ENCODE measurements at regions not wholly inside any gene's neighbourhood (a gene's known extent, or its start where the extent isn't known, plus 50 kb on each side); places are given as distances from the start of the nearest gene placed in this dataset.

DNA sequence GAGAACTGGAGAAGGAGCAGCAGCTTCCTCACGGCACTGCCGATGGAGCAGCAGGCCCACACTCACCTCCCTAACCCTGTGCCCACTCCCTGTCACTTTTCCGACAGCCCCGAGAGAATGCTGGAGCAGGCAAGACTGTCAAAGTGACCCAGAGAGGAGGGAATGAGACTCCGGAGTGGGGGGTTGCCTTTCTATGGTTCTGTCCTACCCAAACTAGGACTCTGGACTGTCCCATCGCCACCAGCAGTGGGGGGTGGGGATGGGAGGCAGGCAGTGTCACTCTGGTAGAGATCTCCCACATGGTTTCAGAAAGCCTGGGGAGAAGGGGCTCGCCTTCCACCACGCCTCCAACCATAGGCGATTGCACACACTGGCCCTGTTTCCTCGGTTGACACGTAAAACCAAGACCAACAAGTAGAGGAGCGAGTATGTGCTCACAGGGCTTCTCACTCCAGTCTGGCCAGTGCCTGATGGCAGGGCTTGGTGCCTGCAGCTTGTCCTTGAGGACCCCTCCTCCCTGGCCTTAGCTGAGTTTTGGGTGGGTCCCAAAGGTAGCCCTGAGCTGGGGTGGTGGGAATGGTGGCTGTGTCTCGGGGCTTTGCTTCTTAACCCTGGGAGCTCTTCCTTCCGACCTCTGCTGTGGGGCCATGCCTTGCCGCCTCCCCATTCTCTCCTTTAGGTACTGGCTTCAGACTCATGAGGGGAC is 148.5 kb downstream of the PTPN20 start:
- H3K9me3 ChIP-seq (ENCODE audit: insufficient read depth, low read length) = no peaks in the 10 kb centered on the region
- DNase-seq (ENCODE audit: low read depth, low spot score) = no peak
- H3K4me3 ChIP-seq (ENCODE audit: insufficient read length, low read depth) = no peak overlapping the region
- no peak overlapping the region for H3K9ac ChIP-seq (ENCODE audit: insufficient read length, low read depth)
- no peaks in the 10 kb centered on the region for H3K36me3 ChIP-seq (ENCODE audit: insufficient read depth, insufficient read length, low read length)
- TF ChIP-seq YY1 (IDR thresholded peaks at IDR 0.05; ENCODE audit: insufficient read depth, insufficient read length) = no peak
- no peak for TF ChIP-seq SUZ12 (IDR thresholded peaks at IDR 0.05; ENCODE audit: extremely low read depth, insufficient read depth, insufficient read length)
- TF ChIP-seq ZNF274 (IDR thresholded peaks at IDR 0.05; ENCODE audit: low read depth, low read length) = no peak
- H3K27me3 ChIP-seq (ENCODE audit: insufficient read depth, insufficient read length) = no peaks in the 10 kb centered on the region
- no peaks in the 10 kb centered on the region for H3K4me1 ChIP-seq (ENCODE audit: insufficient read depth, insufficient read length)

DNA sequence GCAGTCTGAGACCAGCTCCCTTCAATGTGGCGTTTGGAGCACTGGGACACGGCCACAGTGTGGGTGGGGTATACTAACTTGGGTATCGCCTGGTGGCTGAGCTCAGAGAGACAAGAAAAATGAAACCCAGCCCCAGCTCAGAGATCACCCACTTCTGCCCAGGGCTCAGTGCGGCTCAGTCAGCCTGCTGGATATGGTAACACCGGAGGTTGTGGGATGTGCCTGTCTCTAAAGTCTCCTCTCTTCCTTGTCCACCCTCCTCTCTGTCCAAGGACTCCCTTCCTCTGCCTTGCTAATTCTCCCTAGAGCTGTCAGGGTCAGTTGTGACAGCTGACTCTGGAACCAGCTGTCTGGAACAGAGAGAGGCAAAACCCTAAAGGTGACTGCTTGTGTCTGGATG is 149.1 kb downstream of the PTPN20 start:
- Histone ChIP-seq H3K9me3 (ENCODE audit: insufficient read depth, low read length) (no peaks in the 10 kb centered on the region), H3K36me3 (ENCODE audit: insufficient read depth, insufficient read length, low read length) (no peaks in the 10 kb centered on the region), H3K4me3 (ENCODE audit: insufficient read length, low read depth) (no peak overlapping the region), H3K4me1 (ENCODE audit: insufficient read depth, insufficient read length) (no peaks in the 10 kb centered on the region), H3K9ac (ENCODE audit: insufficient read length, low read depth) (no peak overlapping the region), H3K27me3 (ENCODE audit: insufficient read depth, insufficient read length) (no peaks in the 10 kb centered on the region)
- no peak for DNase-seq (ENCODE audit: low read depth, low spot score)
- TF ChIP-seq ZNF274 (IDR thresholded peaks at IDR 0.05; ENCODE audit: low read depth, low read length) = no peak
- TF ChIP-seq YY1 (IDR thresholded peaks at IDR 0.05; ENCODE audit: insufficient read depth, insufficient read length) = no peak
- no peak for TF ChIP-seq SUZ12 (IDR thresholded peaks at IDR 0.05; ENCODE audit: extremely low read depth, insufficient read depth, insufficient read length)

DNA sequence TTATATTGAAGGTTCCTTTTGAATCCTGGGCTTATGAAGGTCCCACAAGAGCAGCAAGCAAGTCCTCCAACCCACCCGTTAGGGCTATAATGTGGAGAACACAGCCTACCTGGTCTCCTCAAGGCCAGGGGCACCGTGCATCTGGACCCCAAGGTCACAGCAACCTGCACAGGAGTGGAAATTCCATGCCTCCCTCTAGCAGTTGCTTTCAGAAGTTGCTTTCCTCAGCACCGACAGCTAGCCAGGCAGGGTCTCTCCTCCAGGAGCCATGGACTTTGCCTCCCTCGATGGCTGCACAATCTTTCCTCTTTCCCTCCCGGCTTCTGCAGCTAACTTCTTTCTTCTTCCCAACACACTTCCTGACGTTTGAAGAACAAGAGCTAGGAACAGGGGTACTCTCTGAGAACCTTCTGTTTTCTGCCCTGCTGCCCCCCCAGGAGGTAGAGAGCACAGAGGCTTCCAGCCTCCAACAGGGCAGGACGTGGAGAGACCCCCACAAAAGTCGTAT is 149.8 kb downstream of the PTPN20 start:
- Histone ChIP-seq H3K9me3 (ENCODE audit: insufficient read depth, low read length) (no peaks in the 10 kb centered on the region), H3K27me3 (ENCODE audit: insufficient read depth, insufficient read length) (no peaks in the 10 kb centered on the region), H3K9ac (ENCODE audit: insufficient read length, low read depth) (no peak overlapping the region), H3K36me3 (ENCODE audit: insufficient read depth, insufficient read length, low read length) (no peaks in the 10 kb centered on the region), H3K4me3 (ENCODE audit: insufficient read length, low read depth) (no peak overlapping the region), H3K4me1 (ENCODE audit: insufficient read depth, insufficient read length) (no peaks in the 10 kb centered on the region)
- TF ChIP-seq SUZ12 (IDR thresholded peaks at IDR 0.05; ENCODE audit: extremely low read depth, insufficient read depth, insufficient read length) (no peak), ZNF274 (IDR thresholded peaks at IDR 0.05; ENCODE audit: low read depth, low read length) (no peak), YY1 (IDR thresholded peaks at IDR 0.05; ENCODE audit: insufficient read depth, insufficient read length) (no peak)
- no peak for DNase-seq (ENCODE audit: low read depth, low spot score)

DNA sequence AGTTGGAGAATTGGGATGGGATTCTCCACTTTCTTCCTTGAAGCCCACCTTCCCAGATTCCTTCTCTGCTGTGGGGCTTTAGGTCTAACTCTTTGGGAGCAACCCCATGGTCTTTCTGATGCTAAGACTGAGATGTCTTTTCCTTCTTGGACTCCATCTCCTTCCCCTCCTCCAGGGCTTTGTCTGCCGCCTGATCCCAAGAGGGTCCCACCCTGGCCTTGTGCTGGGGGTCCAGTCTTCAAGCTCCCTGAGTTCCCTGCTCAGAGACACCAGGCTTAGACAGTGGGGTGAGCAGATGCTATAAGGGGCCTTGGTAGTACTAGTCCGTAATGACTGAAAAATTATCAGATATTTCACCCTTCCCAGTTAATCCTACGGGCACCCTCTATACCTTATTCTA is 150.5 kb downstream of the PTPN20 start:
- Histone ChIP-seq H3K27me3 (ENCODE audit: insufficient read depth, insufficient read length) (no peaks in the 10 kb centered on the region), H3K4me1 (ENCODE audit: insufficient read depth, insufficient read length) (no peaks in the 10 kb centered on the region), H3K9ac (ENCODE audit: insufficient read length, low read depth) (no peak overlapping the region), H3K36me3 (ENCODE audit: insufficient read depth, insufficient read length, low read length) (no peaks in the 10 kb centered on the region), H3K9me3 (ENCODE audit: insufficient read depth, low read length) (no peaks in the 10 kb centered on the region), H3K4me3 (ENCODE audit: insufficient read length, low read depth) (no peak overlapping the region)
- DNase-seq (ENCODE audit: low read depth, low spot score) = no peak
- TF ChIP-seq YY1 (IDR thresholded peaks at IDR 0.05; ENCODE audit: insufficient read depth, insufficient read length) = no peak
- TF ChIP-seq ZNF274 (IDR thresholded peaks at IDR 0.05; ENCODE audit: low read depth, low read length) = no peak
- TF ChIP-seq SUZ12 (IDR thresholded peaks at IDR 0.05; ENCODE audit: extremely low read depth, insufficient read depth, insufficient read length) = no peak

DNA sequence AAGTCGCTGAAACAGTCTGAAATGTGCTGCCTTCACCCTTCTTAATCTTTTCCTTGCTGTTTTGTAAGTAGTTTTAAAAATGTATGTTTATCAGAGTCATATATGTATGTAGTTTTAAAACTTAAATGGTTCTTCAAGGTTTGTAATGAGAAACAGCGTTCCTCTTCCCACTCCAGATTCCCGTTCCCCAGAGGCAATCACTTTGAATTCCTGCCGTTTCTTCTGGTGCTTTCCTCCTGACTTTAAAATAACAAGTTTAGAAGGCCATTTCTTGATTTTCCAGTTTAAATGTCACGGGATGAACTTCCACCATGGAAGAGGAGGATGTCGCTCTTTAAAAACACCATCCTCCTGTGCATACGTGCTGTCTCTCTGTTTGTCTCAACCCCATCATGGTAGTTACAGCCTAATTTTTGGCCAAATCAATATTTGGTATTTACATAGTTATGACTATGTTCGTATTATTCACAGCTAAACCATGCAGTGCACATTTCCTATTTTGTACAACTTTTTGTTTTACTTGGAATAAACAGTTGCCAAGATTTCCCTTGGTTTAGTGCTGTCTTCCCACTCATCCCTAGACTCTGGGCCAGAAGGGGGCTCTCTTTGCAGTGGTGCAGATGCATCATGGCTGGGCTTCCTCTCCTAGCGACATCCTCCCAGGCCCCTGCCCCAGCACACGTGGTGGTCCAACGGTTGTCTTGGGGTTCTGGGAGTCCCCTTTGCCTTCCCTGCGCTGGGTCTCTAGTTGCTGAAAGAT is 151.4 kb downstream of the PTPN20 start:
- H3K4me3 ChIP-seq (ENCODE audit: insufficient read length, low read depth) = no peak overlapping the region
- H3K9me3 ChIP-seq (ENCODE audit: insufficient read depth, low read length) = no peaks in the 10 kb centered on the region
- TF ChIP-seq ZNF274 (IDR thresholded peaks at IDR 0.05; ENCODE audit: low read depth, low read length) (no peak), SUZ12 (IDR thresholded peaks at IDR 0.05; ENCODE audit: extremely low read depth, insufficient read depth, insufficient read length) (no peak), YY1 (IDR thresholded peaks at IDR 0.05; ENCODE audit: insufficient read depth, insufficient read length) (no peak)
- H3K27me3 ChIP-seq (ENCODE audit: insufficient read depth, insufficient read length) = no peaks in the 10 kb centered on the region
- H3K4me1 ChIP-seq (ENCODE audit: insufficient read depth, insufficient read length) = no peaks in the 10 kb centered on the region
- no peak for DNase-seq (ENCODE audit: low read depth, low spot score)
- no peak overlapping the region for H3K9ac ChIP-seq (ENCODE audit: insufficient read length, low read depth)
- H3K36me3 ChIP-seq (ENCODE audit: insufficient read depth, insufficient read length, low read length) = no peaks in the 10 kb centered on the region

DNA sequence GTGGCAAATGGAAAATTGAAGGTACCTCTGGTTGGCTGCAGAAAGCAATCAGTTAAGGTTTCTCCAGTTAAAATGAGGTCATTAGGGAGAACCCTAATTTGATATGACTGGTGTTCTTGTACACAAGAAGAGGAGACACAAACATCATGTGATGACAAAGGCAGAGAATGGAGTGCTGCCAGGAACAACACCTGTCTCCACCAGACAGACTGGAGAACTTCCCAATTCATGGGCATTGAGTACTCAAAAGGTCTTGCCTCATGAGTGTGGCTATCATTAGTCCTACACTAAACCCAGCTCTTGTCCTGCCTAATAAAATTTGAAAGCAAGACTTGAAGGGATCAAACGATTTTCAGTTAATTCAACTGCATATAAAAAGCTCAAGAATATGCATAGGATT is 152.6 kb downstream of the PTPN20 start:
- no peak overlapping the region for H3K9ac ChIP-seq (ENCODE audit: insufficient read length, low read depth)
- no peaks in the 10 kb centered on the region for H3K4me1 ChIP-seq (ENCODE audit: insufficient read depth, insufficient read length)
- no peak for DNase-seq (ENCODE audit: low read depth, low spot score)
- no peak overlapping the region for H3K4me3 ChIP-seq (ENCODE audit: insufficient read length, low read depth)
- no peaks in the 10 kb centered on the region for H3K36me3 ChIP-seq (ENCODE audit: insufficient read depth, insufficient read length, low read length)
- H3K27me3 ChIP-seq (ENCODE audit: insufficient read depth, insufficient read length) = no peaks in the 10 kb centered on the region
- H3K9me3 ChIP-seq (ENCODE audit: insufficient read depth, low read length) = no peaks in the 10 kb centered on the region
- TF ChIP-seq ZNF274 (IDR thresholded peaks at IDR 0.05; ENCODE audit: low read depth, low read length) = no peak
- TF ChIP-seq SUZ12 (IDR thresholded peaks at IDR 0.05; ENCODE audit: extremely low read depth, insufficient read depth, insufficient read length) = no peak
- no peak for TF ChIP-seq YY1 (IDR thresholded peaks at IDR 0.05; ENCODE audit: insufficient read depth, insufficient read length)

DNA sequence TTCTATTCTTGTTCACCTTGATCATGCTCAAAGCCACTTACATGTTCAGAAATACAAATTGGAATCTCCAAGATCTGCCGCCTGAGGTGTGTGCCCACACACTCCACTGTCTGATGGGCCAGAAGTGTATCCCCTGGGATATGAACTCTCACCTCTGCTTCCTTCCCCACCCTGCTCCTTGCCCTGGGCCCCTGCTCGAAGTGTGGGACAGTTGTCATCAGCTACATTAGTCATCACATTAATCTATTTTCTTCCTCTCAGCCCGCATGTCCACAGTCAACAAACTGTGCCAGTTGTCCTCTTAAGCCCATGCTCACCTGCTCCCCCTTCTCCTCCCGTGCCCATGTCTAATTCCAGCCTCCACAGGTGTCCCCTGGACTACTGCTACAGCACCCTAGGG is 154.7 kb downstream of the PTPN20 start:
- no peak for DNase-seq (ENCODE audit: low read depth, low spot score)
- Histone ChIP-seq H3K36me3 (ENCODE audit: insufficient read depth, insufficient read length, low read length) (no peaks in the 10 kb centered on the region), H3K27me3 (ENCODE audit: insufficient read depth, insufficient read length) (no peaks in the 10 kb centered on the region), H3K4me1 (ENCODE audit: insufficient read depth, insufficient read length) (no peaks in the 10 kb centered on the region), H3K4me3 (ENCODE audit: insufficient read length, low read depth) (no peak overlapping the region), H3K9ac (ENCODE audit: insufficient read length, low read depth) (no peak overlapping the region), H3K9me3 (ENCODE audit: insufficient read depth, low read length) (no peaks in the 10 kb centered on the region)
- TF ChIP-seq ZNF274 (IDR thresholded peaks at IDR 0.05; ENCODE audit: low read depth, low read length) (no peak), YY1 (IDR thresholded peaks at IDR 0.05; ENCODE audit: insufficient read depth, insufficient read length) (no peak), SUZ12 (IDR thresholded peaks at IDR 0.05; ENCODE audit: extremely low read depth, insufficient read depth, insufficient read length) (no peak)

Measured in NT2/D1 (cell line).